ENCODE measurements at regions not wholly inside any gene's neighbourhood (a gene's known extent, or its start where the extent isn't known, plus 50 kb on each side); places are given as distances from the start of the nearest gene placed in this dataset.

DNA sequence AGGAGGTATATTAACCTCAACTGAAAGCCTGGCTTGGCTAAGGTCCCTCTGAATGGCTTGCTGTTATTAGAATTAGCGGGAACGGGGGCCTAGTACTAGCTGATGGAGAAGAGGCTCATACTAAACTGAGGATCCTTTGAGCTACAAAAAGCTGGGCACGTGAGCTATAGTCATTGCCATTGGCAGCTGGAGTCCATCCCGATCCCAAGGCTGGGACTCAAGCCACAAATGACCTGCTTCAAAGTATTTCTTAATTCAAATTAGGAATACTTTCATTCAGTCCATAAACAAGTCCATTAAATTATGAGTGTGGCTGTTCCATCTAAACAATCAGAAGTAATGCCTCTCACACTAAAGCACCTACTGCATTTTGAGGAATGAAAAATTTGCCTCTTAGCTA lies 114.5 kb downstream of the DACT1 start:
- TF ChIP-seq, protein P1, sequence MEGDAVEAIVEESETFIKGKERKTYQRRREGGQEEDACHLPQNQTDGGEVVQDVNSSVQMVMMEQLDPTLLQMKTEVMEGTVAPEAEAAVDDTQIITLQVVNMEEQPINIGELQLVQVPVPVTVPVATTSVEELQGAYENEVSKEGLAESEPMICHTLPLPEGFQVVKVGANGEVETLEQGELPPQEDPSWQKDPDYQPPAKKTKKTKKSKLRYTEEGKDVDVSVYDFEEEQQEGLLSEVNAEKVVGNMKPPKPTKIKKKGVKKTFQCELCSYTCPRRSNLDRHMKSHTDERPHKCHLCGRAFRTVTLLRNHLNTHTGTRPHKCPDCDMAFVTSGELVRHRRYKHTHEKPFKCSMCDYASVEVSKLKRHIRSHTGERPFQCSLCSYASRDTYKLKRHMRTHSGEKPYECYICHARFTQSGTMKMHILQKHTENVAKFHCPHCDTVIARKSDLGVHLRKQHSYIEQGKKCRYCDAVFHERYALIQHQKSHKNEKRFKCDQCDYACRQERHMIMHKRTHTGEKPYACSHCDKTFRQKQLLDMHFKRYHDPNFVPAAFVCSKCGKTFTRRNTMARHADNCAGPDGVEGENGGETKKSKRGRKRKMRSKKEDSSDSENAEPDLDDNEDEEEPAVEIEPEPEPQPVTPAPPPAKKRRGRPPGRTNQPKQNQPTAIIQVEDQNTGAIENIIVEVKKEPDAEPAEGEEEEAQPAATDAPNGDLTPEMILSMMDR (IDR thresholded peaks at IDR 0.05; ENCODE audit: borderline replicate concordance, insufficient read depth, low read depth, low read length) = no peak
- H3K4me3 ChIP-seq (ENCODE audit: low read depth, low read length) = no peak overlapping the region

DNA sequence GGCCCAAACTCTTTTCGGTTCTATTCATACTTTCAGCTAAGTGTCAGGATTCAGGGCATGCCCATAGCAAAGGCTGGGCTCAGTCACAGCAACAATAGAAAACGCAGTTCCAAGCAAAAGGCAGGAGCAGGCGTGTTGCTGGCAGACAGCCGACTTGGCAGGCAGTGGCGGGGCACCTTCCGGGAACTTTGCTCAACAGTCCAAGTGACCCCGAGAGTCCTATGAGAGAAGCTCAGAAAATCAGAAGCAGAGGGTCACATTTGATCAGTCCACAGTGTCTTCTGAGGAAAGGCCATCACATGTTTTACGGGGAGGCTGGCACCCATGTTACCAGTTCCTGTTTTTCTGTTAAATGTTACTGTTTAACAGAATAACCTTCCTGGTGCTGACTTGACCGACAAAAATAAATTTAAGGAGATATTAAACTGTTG lies 115.0 kb downstream of the DACT1 start:
- TF ChIP-seq, protein P1 (IDR thresholded peaks at IDR 0.05; ENCODE audit: borderline replicate concordance, insufficient read depth, low read depth, low read length) = no peak
- no peak overlapping the region for H3K4me3 ChIP-seq (ENCODE audit: low read depth, low read length)

DNA sequence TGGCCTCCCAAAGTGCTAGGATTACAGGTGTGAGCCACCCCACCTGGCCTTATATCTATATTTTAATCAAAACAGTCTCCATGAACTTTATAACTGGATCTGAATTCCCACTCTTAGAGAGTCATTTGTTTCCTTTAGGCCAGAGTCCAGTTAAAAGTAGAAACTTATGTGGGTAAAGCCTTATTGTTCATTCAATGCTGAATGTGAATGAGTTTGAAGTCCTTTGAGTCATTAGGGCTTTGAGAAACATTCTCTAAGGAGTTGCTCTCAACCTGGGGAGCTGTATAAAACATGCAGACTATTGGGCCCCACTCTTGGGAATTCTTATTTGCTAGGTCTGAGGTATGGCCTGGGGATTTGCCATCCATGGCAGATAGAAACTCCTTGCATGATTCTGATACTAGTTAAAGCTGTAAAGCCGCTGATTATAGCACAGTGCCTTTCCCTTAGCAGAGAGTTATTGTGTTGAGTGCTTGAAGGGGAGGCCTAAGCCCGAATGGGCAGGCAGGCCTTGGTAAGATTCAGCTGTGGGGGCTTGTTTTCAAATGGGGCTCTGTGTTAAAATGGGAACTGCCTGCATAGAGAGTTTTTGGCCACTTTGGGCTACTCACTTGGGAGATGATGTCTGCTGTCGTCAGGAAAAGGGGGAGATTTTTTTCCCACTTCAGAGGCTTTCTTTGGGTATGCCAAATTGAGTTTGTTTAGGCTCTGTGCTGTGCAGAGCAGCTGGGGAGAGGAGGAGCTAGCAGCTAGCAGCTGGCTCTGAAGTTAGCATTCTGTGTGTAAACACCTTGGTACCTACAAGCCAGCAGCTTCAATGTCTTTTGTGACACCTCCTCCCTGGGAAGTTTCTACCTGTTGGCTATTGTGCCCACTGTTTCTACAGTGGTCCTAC lies 117.5 kb downstream of the DACT1 start:
- TF ChIP-seq, protein P1 (IDR thresholded peaks at IDR 0.05; ENCODE audit: borderline replicate concordance, insufficient read depth, low read depth, low read length) = no peak
- no peak overlapping the region for H3K4me3 ChIP-seq (ENCODE audit: low read depth, low read length)

DNA sequence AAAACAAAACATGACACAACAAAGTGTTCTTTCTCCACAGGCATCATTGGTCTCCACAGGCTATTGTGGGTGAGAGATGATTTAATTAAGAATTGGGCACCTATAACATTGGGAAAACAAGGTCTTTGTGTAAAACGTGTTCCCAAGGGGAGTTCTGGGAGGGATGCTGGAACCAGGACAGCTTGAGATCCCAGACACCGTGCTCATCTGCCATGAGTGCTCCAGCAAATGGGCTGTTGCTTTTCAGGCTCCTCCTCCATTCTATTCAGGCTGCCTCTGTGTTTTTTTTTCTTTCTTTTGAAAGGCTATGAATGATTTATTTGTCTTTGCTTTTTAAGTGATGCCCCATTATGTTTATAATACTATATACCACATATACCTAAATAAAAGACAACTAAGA lies 122.4 kb downstream of the DACT1 start:
- no peak overlapping the region for H3K4me3 ChIP-seq (ENCODE audit: low read depth, low read length)
- TF ChIP-seq, protein P1 (IDR thresholded peaks at IDR 0.05; ENCODE audit: borderline replicate concordance, insufficient read depth, low read depth, low read length) = no peak

DNA sequence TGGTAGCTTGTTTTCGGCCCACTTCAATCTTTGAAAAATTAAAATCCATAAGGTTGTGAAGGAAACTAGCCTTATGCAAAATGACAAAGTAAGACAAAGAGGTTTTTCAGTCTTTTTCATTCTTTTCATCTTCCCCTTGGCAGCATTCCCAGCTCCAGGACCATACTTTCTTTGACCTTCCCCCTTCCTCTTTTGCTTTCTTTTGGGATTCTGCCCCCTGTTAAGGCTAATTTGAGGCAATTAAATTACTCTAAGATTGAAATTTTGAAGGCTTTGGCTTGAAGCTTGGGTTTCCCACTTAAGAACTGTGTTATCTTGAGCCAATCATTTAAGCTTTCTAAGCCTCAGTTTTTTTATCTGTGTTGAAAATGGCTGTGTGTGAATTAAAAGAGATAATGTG lies 124.9 kb downstream of the DACT1 start:
- no peak overlapping the region for H3K4me3 ChIP-seq (ENCODE audit: low read depth, low read length)
- TF ChIP-seq, protein P1 (IDR thresholded peaks at IDR 0.05; ENCODE audit: borderline replicate concordance, insufficient read depth, low read depth, low read length) = no peak

DNA sequence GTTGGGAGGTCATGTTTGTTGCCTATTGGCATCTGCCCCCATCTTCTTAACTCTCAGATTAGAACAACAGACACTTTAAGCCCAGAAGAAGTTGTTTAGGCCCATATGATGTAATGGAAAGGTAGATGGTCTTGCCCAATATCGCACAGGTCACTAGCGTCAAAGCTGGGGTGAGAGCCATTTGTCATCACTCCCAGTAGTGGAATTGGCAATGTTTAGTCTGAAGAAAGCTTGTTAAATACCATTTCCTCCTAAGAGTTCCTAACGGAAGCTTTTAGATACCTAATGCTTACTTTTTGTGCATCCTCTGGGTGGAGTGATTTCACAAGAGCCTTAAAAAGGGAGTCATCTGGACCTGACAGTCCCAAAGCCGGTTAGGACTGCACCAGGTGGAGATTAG lies 125.4 kb downstream of the DACT1 start:
- no peak overlapping the region for H3K4me3 ChIP-seq (ENCODE audit: low read depth, low read length)
- TF ChIP-seq, protein P1 (IDR thresholded peaks at IDR 0.05; ENCODE audit: borderline replicate concordance, insufficient read depth, low read depth, low read length) = no peak

DNA sequence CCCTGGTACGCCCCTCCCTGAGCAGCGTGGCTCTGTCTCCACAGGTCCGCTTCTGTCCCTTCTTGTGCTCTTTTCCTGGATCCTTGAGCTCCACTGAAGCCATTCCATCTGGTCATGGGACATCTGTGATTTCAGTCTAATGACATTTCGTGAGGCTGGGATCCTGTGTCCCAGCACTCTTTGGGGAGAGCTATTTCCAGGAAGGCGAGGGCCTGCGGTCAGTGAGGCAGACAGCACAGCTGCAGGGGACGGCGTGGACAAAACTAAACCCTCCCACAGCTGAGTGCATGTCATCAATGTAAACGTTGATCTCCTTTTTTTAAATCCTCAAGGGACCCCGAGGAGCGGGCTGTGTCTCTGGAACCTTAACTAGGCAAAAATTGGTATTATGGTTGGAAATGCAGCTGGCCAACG lies 127.7 kb downstream of the DACT1 start:
- TF ChIP-seq, protein P1 (IDR thresholded peaks at IDR 0.05; ENCODE audit: borderline replicate concordance, insufficient read depth, low read depth, low read length) = no peak
- no peak overlapping the region for H3K4me3 ChIP-seq (ENCODE audit: low read depth, low read length)

All from GM12875 (cell line).